Breast epithelium (tissue), 4 donors: ENCODE measurements at regions not wholly inside any gene's neighbourhood (a gene's known extent, or its start where the extent isn't known, plus 50 kb on each side); places are given as distances from the start of the nearest gene placed in this dataset.

ENCODE experiments used
- DNase-seq, 2 donors: peaks; one replicate each; pipeline ENCODE4 v3.0.0-alpha.2; 2019; ENCODE audit warnings: low spot score in 2 of 2
- H3K27ac ChIP-seq, 2 donors: fragments of 200-600 bp; sonication (generic) in 1 of 2; one replicate each; pipeline ENCODE4 v1.5.1; 2016 to 2019; ENCODE audit warnings: mild to moderate bottlenecking in 1 of 2
- H3K27me3 ChIP-seq, 2 donors: fragments of 200-600 bp; sonication (generic) in 1 of 2; one replicate each; pipeline versions ENCODE4 v1.5.1 to v1.6.0; 2017 to 2019; ENCODE audit warnings: control low read depth in 1 of 2, mild to moderate bottlenecking in 1 of 2
- H3K36me3 ChIP-seq: fragments of 200-600 bp; one replicate; pipeline ENCODE4 v1.5.1; 2019
- H3K4me1 ChIP-seq, 2 donors: fragments of 200-600 bp; sonication (generic); one replicate each; pipeline ENCODE4 v1.5.1; 2016 to 2019; ENCODE audit warnings: control low read depth in 1 of 2
- H3K4me3 ChIP-seq, 3 donors: fragments of 200-600 bp; sonication (generic); 1 replicate in 2 of 3; 2 replicates in 1 of 3; pipeline ENCODE4 v1.5.1; 2016 to 2019; ENCODE audit warnings: mild to moderate bottlenecking in 3 of 3, moderate library complexity in 2 of 3
- H3K9me3 ChIP-seq, 2 donors: fragments of 200-600 bp; sonication (generic) in 1 of 2; one replicate each; pipeline ENCODE4 v1.5.1; 2016 to 2019; ENCODE audit warnings: control low read depth in 1 of 2
- CTCF ChIP-seq, 3 donors: fragments of 450-650 bp; IDR thresholded peaks; one replicate each; pipeline ENCODE4 v1.5.1; 2016 to 2017; ENCODE audit warnings: antibody characterized with exemption in 3 of 3, mild to moderate bottlenecking in 3 of 3, moderate library complexity in 3 of 3
- POLR2A ChIP-seq: fragments of 450-650 bp; IDR thresholded peaks from one replicate; pipeline ENCODE4 v1.6.1; 2016; ENCODE audit warnings: antibody characterized with exemption, mild to moderate bottlenecking, moderate library complexity
- POLR2AphosphoS5 ChIP-seq, 3 donors: sonication (generic); formaldehyde crosslinking; IDR thresholded peaks; one replicate each; pipeline ENCODE4 v1.6.1; 2017; ENCODE audit warnings: antibody characterized with exemption in 3 of 3
- intact Hi-C: fragments of 100-400 bp; cut with DNase I; formaldehyde crosslinking; loops from one replicate; pipeline ENCODE4 v1.15.1; 2023; ENCODE audit warnings: low total_unique reads

DNA sequence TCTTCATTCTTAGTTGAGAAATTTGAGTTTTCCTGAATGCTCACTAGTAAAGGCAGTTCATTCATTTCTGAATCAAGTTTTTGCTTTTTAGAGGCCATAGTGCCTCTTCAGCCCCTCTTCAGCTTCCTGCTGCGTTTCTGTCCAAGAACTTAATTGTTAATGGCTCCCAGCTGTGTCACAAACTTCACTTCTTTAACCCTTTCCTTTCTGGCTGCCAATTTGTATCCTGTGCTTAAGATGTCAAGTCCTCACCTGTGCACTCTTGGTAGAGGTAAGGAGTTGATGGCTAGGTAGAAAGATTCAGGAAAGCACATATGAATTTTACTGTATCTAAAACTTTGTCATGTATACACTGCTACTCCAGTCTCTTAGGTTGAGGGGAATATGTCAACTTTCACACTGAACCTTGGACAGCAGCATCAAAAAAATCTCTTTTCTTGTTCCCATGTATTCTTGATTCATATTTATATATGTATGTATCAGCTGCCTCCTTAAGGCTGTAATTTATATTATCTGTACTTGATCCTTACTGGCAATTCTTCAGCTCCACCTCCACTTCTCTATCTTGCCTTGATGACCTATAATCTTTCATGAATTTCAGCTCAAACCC lies 612.8 kb downstream of the LMO4 start:
- Histone ChIP-seq H3K27ac (no peak overlapping the region), H3K4me3 (no peak overlapping the region), H3K9me3 (no peaks in the 10 kb centered on the region), H3K27me3 (no peaks in the 10 kb centered on the region), H3K4me1 (no peaks in the 10 kb centered on the region), H3K36me3 (no peaks in the 10 kb centered on the region)
- TF ChIP-seq POLR2AphosphoS5 (IDR thresholded peaks at IDR 0.05) (no peak), POLR2A (no peak), CTCF (IDR thresholded peaks at IDR 0.05) (no peak)
- intact Hi-C loops: no loop called here
- no peak for DNase-seq

- TF ChIP-seq POLR2AphosphoS5 (IDR thresholded peaks at IDR 0.05) (no peak), POLR2A (no peak), CTCF (IDR thresholded peaks at IDR 0.05) (no peak)
- Histone ChIP-seq H3K27me3 (no peaks in the 10 kb centered on the region), H3K4me3 (no peak overlapping the region), H3K4me1 (no peaks in the 10 kb centered on the region), H3K9me3 (no peaks in the 10 kb centered on the region), H3K27ac (no peak overlapping the region), H3K36me3 (no peaks in the 10 kb centered on the region)
- peak in 1 of 2 donors; percentile 38 for DNase-seq
- intact Hi-C loops: no loop called here
Observed at GRCh38 chr1:87942165-87942564, 613.5 kb downstream of the LMO4 start.

DNA sequence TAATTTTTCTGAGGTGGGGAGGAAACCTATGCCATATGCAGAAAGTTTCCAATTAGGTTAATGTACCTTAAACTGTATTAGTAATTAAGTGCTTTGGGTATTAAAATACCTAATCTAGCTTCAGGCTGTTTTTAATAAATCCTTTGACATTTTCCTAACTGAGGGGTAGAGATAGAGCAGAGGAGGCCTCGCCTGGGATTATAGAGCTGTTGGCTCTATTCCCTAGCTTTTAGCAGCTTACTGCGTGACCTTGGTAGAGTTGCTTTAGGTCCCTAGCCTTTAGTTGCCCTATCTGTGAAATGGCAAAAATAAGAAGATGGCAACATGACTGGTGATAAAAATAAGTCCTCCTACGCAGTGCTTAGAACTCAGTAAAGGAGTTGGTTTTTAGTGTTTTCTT lies 621.0 kb downstream of the LMO4 start:
- no peak for TF ChIP-seq POLR2A
- no peak for TF ChIP-seq CTCF (IDR thresholded peaks at IDR 0.05)
- no peak for TF ChIP-seq POLR2AphosphoS5 (IDR thresholded peaks at IDR 0.05)
- H3K36me3 ChIP-seq: no peaks in the 10 kb centered on the region
- H3K4me1 ChIP-seq: no peaks in the 10 kb centered on the region
- H3K27me3 ChIP-seq: no peaks in the 10 kb centered on the region
- no peaks in the 10 kb centered on the region for H3K9me3 ChIP-seq
- intact Hi-C loops: no loop called here
- no peak for DNase-seq
- H3K27ac ChIP-seq: no peak overlapping the region
- no peak overlapping the region for H3K4me3 ChIP-seq

GRCh38 chr1:87950369-87950768 lies 621.7 kb downstream of the LMO4 start:
- Histone ChIP-seq H3K9me3 (no peaks in the 10 kb centered on the region), H3K27ac (no peak overlapping the region), H3K4me3 (no peak overlapping the region), H3K4me1 (no peaks in the 10 kb centered on the region), H3K36me3 (no peaks in the 10 kb centered on the region), H3K27me3 (no peaks in the 10 kb centered on the region)
- intact Hi-C loops: no loop called here
- TF ChIP-seq POLR2A: no peak
- TF ChIP-seq POLR2AphosphoS5 (IDR thresholded peaks at IDR 0.05): no peak
- TF ChIP-seq CTCF (IDR thresholded peaks at IDR 0.05): no peak
- DNase-seq: no peak

DNA sequence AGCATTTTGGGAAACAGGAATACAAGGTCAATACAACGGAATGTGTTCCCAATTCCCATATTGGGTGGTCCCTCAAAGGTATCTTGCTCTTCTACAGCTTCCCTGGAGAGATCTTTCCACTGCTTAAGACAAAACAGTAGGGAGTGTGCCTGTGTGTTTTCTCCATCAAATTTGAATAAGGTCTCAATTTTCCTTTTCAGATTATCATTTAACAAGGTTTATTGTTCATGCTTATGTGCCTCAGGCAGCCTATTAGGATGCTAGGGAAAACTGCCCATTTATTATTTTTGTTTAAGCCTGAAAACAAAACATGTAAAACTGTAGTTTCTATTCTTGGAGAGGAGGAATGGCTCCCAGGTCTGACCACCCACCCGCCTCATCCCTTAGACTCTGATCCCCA lies 622.7 kb downstream of the LMO4 start:
- Histone ChIP-seq H3K36me3 (no peaks in the 10 kb centered on the region), H3K27ac (no peak overlapping the region), H3K27me3 (no peaks in the 10 kb centered on the region), H3K4me3 (no peak overlapping the region), H3K4me1 (no peaks in the 10 kb centered on the region), H3K9me3 (no peaks in the 10 kb centered on the region)
- TF ChIP-seq CTCF (IDR thresholded peaks at IDR 0.05) (no peak), POLR2A (no peak), POLR2AphosphoS5 (IDR thresholded peaks at IDR 0.05) (no peak)
- DNase-seq: no peak
- intact Hi-C loops: no loop called here
